Thyroid gland (tissue), 4 donors: ENCODE measurements at regions not wholly inside any gene's neighbourhood (a gene's known extent, or its start where the extent isn't known, plus 50 kb on each side); places are given as distances from the start of the nearest gene placed in this dataset.

Source experiments
- DNase-seq, 2 donors: peaks; one replicate each; pipeline ENCODE4 v3.0.0-alpha.2; 2019
- H3K27ac ChIP-seq, 3 donors: fragments of 200-600 bp; sonication (generic); 1 replicate in 2 of 3; 2 replicates in 1 of 3; pipeline ENCODE4 v1.5.1; 2016 to 2019; ENCODE audit warnings: mild to moderate bottlenecking in 1 of 3, moderate library complexity in 1 of 3
- H3K27me3 ChIP-seq: fragments of 200-600 bp; sonication (generic); one replicate; pipeline ENCODE4 v1.5.1; 2019
- H3K36me3 ChIP-seq, 2 donors: fragments of 200-600 bp; sonication (generic); one replicate each; pipeline ENCODE4 v1.5.1; 2016 to 2019
- H3K4me1 ChIP-seq, 2 donors: fragments of 200-600 bp; sonication (generic); one replicate each; pipeline ENCODE4 v1.5.1; 2017 to 2019
- H3K4me3 ChIP-seq, 3 donors: fragments of 200-600 bp; sonication (generic); replicated peaks in 1 of 3; 1 replicate in 2 of 3; 2 replicates in 1 of 3; pipeline ENCODE4 v1.5.1; 2016; ENCODE audit warnings: mild to moderate bottlenecking in 1 of 3
- H3K9me3 ChIP-seq: fragments of 200-600 bp; sonication (generic); one replicate; pipeline ENCODE4 v1.5.1; 2017
- CTCF ChIP-seq, 6 experiments: fragments of 200-600 bp in 3 of 6; fragments of 450-650 bp in 3 of 6; sonication (generic) in 3 of 6; IDR thresholded peaks; one replicate each; pipeline ENCODE4 v1.5.1; 2016 to 2019; ENCODE audit warnings: antibody characterized with exemption in 6 of 6, mild to moderate bottlenecking in 2 of 6, inconsistent platforms in 1 of 6, moderate library complexity in 1 of 6
- POLR2A ChIP-seq, 2 donors: fragments of 450-650 bp; IDR thresholded peaks; one replicate each; pipeline ENCODE4 v1.6.1; 2017; ENCODE audit warnings: antibody characterized with exemption in 2 of 2, mild to moderate bottlenecking in 2 of 2, moderate library complexity in 1 of 2
- WGBS, 2 donors: methylation state at CpG; one replicate each; pipeline ENCODE4 v1.1.5; 2017; 5-methylcytosine and 5-hydroxymethylcytosine counted together
- intact Hi-C: fragments of 100-400 bp; cut with DNase I; formaldehyde crosslinking; loops from one replicate; pipeline ENCODE4 v1.15.1; 2023

DNA sequence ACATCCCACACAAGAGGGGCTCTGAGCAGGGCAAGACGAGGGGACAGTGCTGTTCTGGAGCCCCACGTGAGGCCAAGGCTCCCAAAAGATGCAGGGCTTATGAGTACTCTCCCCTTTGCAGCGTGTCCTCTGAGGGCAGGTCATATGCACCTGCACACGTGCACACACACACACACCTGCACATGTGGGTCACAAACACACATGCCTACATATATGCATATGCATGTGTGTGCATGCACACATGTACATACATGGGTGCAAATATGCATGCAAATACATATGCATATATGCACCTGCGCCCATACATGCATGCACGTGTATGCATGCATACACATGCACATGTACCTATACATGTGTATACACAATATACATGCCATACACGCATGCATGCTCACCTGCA, 197.9 kb downstream of the NPHP4 start:
- no peak for DNase-seq
- H3K4me1 ChIP-seq = no peaks in the 10 kb centered on the region
- intact Hi-C loops = no loop called here
- H3K9me3 ChIP-seq = no peaks in the 10 kb centered on the region
- no peaks in the 10 kb centered on the region for H3K27me3 ChIP-seq
- H3K4me3 ChIP-seq = no peak overlapping the region
- no peaks in the 10 kb centered on the region for H3K36me3 ChIP-seq
- no peak for TF ChIP-seq POLR2A (IDR thresholded peaks at IDR 0.05)
- no peak for TF ChIP-seq CTCF (IDR thresholded peaks at IDR 0.05)
- H3K27ac ChIP-seq = no peak overlapping the region
- 76 to 81% methylated on average over 5 to 7 of the region's 7 CpGs for WGBS, 2 donors

- Histone ChIP-seq H3K36me3 (no peaks in the 10 kb centered on the region), H3K4me1 (no peaks in the 10 kb centered on the region), H3K27ac (no peak overlapping the region), H3K9me3 (no peaks in the 10 kb centered on the region), H3K4me3 (no peak overlapping the region), H3K27me3 (no peaks in the 10 kb centered on the region)
- intact Hi-C loops = no loop called here
- 73 to 74% methylated on average over 4 of the region's 4 CpGs for WGBS, 2 donors
- TF ChIP-seq CTCF (IDR thresholded peaks at IDR 0.05) (no peak), POLR2A (IDR thresholded peaks at IDR 0.05) (no peak)
- no peak for DNase-seq
Observed at GRCh38 chr1:5793516-5793915, 198.7 kb downstream of the NPHP4 start.

GRCh38 chr1:5781079-5781478, 211.1 kb downstream of the NPHP4 start:
- Histone ChIP-seq H3K27ac (no peak overlapping the region), H3K4me1 (no peaks in the 10 kb centered on the region), H3K9me3 (no peaks in the 10 kb centered on the region), H3K27me3 (no peaks in the 10 kb centered on the region), H3K4me3 (no peak overlapping the region), H3K36me3 (no peaks in the 10 kb centered on the region)
- TF ChIP-seq CTCF (IDR thresholded peaks at IDR 0.05) (no peak), POLR2A (IDR thresholded peaks at IDR 0.05) (no peak)
- DNase-seq = no peak
- WGBS, 2 donors = 54 to 70% methylated on average over 6 of the region's 6 CpGs
- intact Hi-C loops = no loop called here

GRCh38 chr1:5780324-5780716, 211.9 kb downstream of the NPHP4 start:
- TF ChIP-seq CTCF (IDR thresholded peaks at IDR 0.05) = no peak
- TF ChIP-seq POLR2A (IDR thresholded peaks at IDR 0.05) = no peak
- intact Hi-C loops = no loop called here
- Histone ChIP-seq H3K4me3 (no peak overlapping the region), H3K9me3 (no peaks in the 10 kb centered on the region), H3K27ac (no peak overlapping the region), H3K4me1 (no peaks in the 10 kb centered on the region), H3K27me3 (no peaks in the 10 kb centered on the region), H3K36me3 (no peaks in the 10 kb centered on the region)
- DNase-seq = no peak
- WGBS, 2 donors = 84 to 86% methylated on average over 4 of the region's 4 CpGs

DNA sequence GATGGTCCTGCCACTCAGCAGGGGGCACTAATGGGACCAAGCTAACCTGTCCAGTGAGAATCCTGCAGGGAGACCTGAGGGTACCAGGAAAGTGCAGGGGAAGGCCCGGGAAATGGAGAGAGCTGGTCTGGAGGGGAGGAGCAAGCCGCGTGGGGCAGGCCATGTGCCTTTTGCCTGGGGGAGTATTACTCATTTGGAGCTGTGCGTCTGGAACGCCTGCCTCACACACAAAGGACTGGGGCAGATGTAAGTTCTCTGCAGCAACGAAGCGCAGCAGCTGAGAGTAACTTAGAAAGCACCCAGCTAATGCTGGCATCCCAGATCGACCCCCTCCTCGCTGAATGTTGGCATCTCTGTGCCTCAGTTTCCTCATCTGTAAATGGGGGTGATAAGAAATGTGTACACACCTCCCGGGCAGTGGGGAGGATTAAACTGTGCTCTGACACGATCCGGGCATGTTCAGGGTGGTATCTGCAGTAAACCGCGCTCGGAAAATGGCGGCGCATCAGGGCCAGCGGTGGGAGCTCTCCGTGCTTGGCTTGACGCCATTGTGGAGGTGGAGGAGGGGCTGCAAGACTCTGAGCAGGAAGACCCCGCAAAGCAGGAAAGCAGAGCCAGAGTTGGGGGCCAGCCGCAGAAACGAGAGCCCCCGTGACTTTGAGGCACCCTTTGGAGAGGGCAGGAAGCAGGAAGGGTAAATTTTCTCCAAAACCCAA, 212.5 kb downstream of the NPHP4 start:
- no peak for TF ChIP-seq CTCF (IDR thresholded peaks at IDR 0.05)
- TF ChIP-seq POLR2A (IDR thresholded peaks at IDR 0.05) = no peak
- no peaks in the 10 kb centered on the region for H3K9me3 ChIP-seq
- no peaks in the 10 kb centered on the region for H3K27me3 ChIP-seq
- 83 to 90% methylated on average over 24 of the region's 24 CpGs for WGBS, 2 donors
- H3K27ac ChIP-seq = no peak overlapping the region
- DNase-seq = no peak
- H3K4me1 ChIP-seq = no peaks in the 10 kb centered on the region
- intact Hi-C loops = no loop called here
- H3K4me3 ChIP-seq = no peak overlapping the region
- H3K36me3 ChIP-seq = no peaks in the 10 kb centered on the region
